ENCODE measurements at regions not wholly inside any gene's neighbourhood (a gene's known extent, or its start where the extent isn't known, plus 50 kb on each side); places are given as distances from the start of the nearest gene placed in this dataset.

- no peak for DNase-seq
These were observed 59.8 kb downstream of the SOX11 start for GRCh38 chr2:5751873-5752482.

DNA sequence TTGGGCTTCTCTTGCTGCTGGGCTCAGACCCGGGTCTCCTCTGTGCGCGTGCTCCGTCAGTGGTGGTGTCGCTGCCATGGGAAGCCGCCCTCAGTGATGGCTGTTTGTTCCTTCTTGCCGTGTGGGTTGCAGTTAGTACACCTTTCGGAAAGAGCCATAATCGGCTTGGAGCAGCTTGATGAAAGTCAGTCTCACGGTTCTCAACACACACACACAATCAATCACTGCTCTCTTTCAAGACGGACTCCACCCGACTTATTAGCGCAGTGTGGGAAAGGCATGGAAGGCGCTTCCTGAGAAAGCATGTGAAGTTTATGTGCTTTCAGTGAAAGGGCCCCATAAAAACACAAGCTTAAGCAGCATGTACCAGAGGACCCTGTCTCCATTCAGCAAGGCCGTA lies 64.1 kb downstream of the SOX11 start:
- no peak for DNase-seq

- DNase-seq: no peak
These were observed 66.2 kb downstream of the SOX11 start for GRCh38 chr2:5758346-5758745.

GRCh38 chr2:5759949-5760348 lies 67.8 kb downstream of the SOX11 start:
- DNase-seq: no peak

GRCh38 chr2:5763531-5763930 lies 71.3 kb downstream of the SOX11 start:
- no peak for DNase-seq

DNA sequence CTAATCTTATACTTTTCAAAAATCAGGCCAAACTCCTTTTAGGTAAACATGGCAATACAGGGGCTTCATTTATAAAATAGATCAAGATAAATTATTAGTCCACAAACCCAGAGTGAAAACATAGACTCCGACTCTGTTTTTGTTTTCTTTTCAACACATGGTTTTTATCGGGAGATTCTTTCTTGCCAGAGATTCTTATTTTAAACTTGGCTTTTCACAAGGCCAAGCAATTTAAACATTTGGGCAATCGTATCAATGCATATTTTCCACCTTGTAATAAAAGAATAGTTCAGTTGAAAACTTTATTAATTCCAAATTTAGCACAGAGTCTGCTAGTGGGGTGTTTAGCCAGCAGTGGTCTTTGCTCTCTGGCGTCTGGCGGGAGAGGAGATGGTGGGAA lies 71.9 kb downstream of the SOX11 start:
- no peak for DNase-seq

DNA sequence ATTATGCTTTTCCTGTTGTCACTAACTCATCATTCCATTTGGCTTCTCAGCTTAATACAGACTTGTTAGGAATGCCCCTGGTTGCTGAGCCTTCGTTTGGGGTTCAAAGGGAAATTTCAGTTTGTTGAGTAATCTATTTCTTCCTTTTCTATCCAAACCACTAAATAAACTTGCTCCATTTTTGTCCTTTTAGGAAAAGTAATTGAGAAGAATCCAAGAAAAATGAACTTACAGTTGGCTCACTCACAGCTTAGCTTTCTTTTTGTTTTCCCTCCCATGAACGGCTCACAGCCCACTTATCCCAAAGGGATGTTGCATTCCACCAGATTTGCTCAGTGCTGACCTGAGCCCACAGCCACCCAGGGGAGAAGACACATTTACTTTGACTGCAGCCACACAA lies 73.9 kb downstream of the SOX11 start:
- no peak for DNase-seq

- no peak for DNase-seq
These were observed 74.4 kb downstream of the SOX11 start for GRCh38 chr2:5766561-5766960.

- DNase-seq: no peak
These were observed 84.9 kb downstream of the SOX11 start for GRCh38 chr2:5777131-5777535.

GRCh38 chr2:5781679-5782078 lies 89.5 kb downstream of the SOX11 start:
- DNase-seq: no peak

DNA sequence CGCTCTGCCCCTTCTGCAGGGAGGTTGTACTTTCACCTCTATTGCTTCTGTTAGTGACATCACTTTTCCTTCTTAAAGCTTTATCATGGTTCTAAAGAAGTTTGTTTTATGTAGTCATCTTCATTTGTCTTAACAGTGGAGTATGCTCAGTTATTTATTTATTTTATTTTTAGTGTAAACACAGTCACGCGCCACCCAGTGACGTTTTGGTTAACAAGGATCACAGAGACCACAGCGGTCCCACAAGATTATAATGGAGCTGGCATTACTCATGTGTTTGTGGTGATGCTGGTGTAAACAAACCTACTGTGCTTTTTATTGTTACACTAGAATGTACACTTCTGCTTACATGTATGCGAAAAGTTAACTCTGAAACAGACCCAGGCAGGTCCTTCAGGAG lies 89.9 kb downstream of the SOX11 start:
- DNase-seq: no peak

DNA sequence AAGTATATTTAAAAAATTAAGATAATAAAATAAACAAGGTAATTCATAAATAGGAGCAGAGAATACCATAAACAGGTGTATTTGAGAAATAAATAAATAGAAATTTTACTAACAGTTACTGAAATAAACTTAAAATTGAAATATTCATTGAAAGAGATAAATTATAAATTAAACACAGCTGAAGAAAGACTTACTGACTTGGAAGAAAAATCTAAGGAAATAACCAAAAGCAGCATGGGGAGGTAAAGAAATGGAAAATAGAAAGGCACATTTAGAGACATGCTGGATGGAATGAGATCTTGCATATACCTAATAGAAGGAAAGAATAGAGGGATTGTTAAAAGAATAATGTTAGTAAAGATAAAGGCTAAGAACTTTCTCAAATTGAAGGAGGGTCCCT lies 96.3 kb downstream of the SOX11 start:
- DNase-seq: no peak

GRCh38 chr2:5791371-5791770 lies 99.2 kb downstream of the SOX11 start:
- no peak for DNase-seq

DNA sequence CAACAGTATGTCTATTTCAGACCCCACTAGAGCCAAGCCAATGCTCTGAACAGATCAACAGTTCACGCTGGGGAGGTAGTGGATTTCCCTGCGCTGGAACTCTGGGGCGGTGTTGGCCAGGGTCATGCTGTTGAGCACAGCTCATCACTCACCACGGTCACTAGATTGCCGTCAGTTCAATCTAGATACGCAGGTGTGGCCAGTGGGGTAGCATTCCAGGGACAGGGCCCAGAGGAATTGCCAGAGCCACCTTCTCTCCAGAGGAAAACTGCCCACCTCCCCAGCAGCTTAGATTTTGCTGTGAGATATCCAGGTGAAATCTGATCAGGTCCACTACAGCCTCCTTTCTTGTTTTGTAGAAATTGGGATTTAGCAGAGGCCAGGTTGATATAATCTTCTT lies 101.8 kb downstream of the SOX11 start:
- no peak for DNase-seq

DNA sequence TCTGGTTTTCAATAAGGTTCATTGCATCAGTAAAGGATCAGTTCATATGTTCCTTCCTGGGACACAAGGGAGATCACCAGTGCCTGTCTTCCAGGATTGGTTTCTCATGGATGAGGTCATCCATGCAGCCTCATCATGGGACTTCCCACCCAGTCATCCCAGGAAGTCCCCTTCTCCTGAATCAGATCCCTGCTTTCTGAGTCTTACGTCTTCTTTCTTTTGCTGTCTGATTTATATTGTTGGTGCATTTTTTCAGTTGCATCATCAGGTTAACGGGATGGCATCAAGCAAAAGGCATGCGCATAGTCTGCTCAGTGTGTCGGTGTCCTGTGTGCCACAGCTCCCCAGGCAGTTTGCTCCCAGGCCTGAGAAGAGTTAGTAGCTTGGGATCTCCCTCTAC lies 105.9 kb downstream of the SOX11 start:
- no peak for DNase-seq

GRCh38 chr2:5799348-5799747 lies 107.2 kb downstream of the SOX11 start:
- no peak for DNase-seq

GRCh38 chr2:5803547-5803946 lies 111.4 kb downstream of the SOX11 start:
- no peak for DNase-seq

GRCh38 chr2:5818961-5819600 lies 126.9 kb downstream of the SOX11 start:
- no peak for DNase-seq

- DNase-seq: no peak
These were observed 131.9 kb downstream of the SOX11 start for GRCh38 chr2:5824126-5824525.

DNA sequence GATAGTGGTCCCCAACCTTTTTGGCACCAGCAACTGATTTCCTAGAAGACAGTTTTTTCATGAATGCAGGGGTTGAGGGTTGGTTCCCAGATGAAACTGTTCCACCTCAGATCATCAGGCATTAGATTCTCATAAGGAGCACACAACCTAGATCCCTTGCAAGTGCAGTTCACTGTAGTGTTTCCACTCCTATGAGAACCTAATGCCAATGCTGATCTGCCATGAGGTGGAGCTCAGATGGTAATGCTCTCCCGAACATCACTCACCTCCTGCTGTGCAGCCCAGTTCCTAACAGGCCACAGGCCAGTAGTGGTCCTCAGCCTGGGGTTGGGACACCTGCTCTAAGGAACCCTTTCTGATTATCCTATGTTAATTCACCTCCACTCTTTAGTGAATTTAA lies 133.5 kb downstream of the SOX11 start:
- no peak for DNase-seq

- DNase-seq: no peak
These were observed 134.9 kb downstream of the SOX11 start for GRCh38 chr2:5826979-5827655.

- DNase-seq: no peak
These were observed 142.3 kb downstream of the SOX11 start for GRCh38 chr2:5834501-5834900.

- DNase-seq: no peak
These were observed 147.4 kb downstream of the SOX11 start for GRCh38 chr2:5839550-5839949.

DNA sequence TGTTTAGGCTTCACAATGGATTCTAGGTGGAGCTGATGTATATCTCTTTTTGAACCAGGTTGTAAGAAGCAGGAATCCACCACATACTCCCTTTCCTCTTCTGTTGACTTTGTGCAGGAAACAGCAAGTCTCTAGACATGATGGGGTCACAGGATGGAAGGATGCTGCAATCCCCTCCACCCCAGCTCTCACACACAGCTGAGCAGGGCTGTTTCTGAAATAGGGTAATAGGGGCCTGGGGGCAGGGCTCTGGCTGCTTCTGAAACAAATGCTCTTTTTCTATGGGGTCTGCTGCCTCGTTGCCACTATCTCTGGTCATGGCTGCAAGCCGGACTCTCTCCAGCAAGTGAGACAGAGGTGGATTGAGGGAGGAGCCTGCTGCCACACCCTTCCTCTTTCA lies 148.9 kb downstream of the SOX11 start:
- DNase-seq: no peak

DNA sequence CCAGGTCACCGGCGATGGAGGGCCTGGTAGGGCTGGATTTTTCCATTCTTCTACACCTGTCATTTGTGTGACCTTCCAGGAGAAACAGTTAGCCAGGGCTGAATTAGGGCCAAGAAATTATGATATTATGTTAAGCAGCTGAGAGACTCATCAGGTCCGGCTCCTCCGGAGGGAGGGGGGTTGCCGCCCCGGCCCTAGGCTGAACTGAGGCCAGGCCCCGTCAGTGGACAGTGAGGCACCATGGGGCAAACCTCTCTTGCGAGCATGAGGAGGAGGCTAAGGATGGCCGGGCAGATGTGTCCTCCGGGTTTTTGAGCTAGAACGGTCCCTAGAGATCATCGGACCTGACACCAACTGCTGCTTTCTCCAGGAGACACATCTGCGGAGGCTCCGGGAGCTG lies 150.1 kb downstream of the SOX11 start:
- no peak for DNase-seq
